GM18870 (cell line): ENCODE measurements at regions not wholly inside any gene's neighbourhood (a gene's known extent, or its start where the extent isn't known, plus 50 kb on each side); places are given as distances from the start of the nearest gene placed in this dataset.
"Not testable (repeated sequence)": the region's sequence is repeated elsewhere in the genome, so short reads cannot be mapped to it uniquely, and the experiment has no call there.

Experiments
- ATAC-seq: cut with Tn5 transposase; IDR thresholded peaks from one replicate; pipeline ENCODE4 v1.9.1; 2021; ENCODE audit warnings: moderate library complexity; ENCODE audit not compliant: unreplicated experiment

- no peak for ATAC-seq
Measured at GRCh38 chrX:113935518-113935917, 648.4 kb upstream of the HTR2C start.

- no peak for ATAC-seq
Measured at GRCh38 chrX:113933931-113934330, 650.0 kb upstream of the HTR2C start.

- ATAC-seq, result no peak
Measured at GRCh38 chrX:113929004-113929403, 654.9 kb upstream of the HTR2C start.

- ATAC-seq, result no peak
Measured at GRCh38 chrX:113920661-113921060, 663.2 kb upstream of the HTR2C start.

GRCh38 chrX:113919387-113919786 lies 664.5 kb upstream of the HTR2C start:
- ATAC-seq, result no peak

- ATAC-seq, result no peak
Measured at GRCh38 chrX:113906168-113906567, 677.7 kb upstream of the HTR2C start.

- ATAC-seq, result no peak
Measured at GRCh38 chrX:113892891-113893290, 691.0 kb upstream of the HTR2C start.

GRCh38 chrX:113892401-113892800 lies 691.5 kb upstream of the HTR2C start:
- ATAC-seq, result no peak

GRCh38 chrX:113873056-113873455 lies 710.8 kb upstream of the HTR2C start:
- no peak for ATAC-seq

GRCh38 chrX:113868711-113869110 lies 715.2 kb upstream of the HTR2C start:
- ATAC-seq, result no peak

GRCh38 chrX:113868177-113868576 lies 715.7 kb upstream of the HTR2C start:
- ATAC-seq, result no peak

GRCh38 chrX:113849408-113849807 lies 734.5 kb upstream of the HTR2C start:
- ATAC-seq, result no peak

- no peak for ATAC-seq
Measured at GRCh38 chrX:113833096-113834055, 750.5 kb upstream of the HTR2C start.

- ATAC-seq, result no peak
Measured at GRCh38 chrX:113828470-113828869, 755.4 kb upstream of the HTR2C start.

GRCh38 chrX:113818346-113818745 lies 765.5 kb upstream of the HTR2C start:
- no peak for ATAC-seq

GRCh38 chrX:113804819-113805218 lies 779.1 kb upstream of the HTR2C start:
- no peak for ATAC-seq

GRCh38 chrX:113804291-113804690 lies 779.6 kb upstream of the HTR2C start:
- no peak for ATAC-seq

- ATAC-seq, result no peak
Measured at GRCh38 chrX:113802837-113803236, 781.0 kb upstream of the HTR2C start.

GRCh38 chrX:113800955-113801354 lies 782.9 kb upstream of the HTR2C start:
- no peak for ATAC-seq

GRCh38 chrX:113793563-113793962 lies 790.3 kb upstream of the HTR2C start:
- no peak for ATAC-seq

- ATAC-seq, result no peak
Measured at GRCh38 chrX:113790987-113791386, 792.9 kb upstream of the HTR2C start.

GRCh38 chrX:113784754-113785153 lies 799.1 kb upstream of the HTR2C start:
- ATAC-seq, result not testable (repeated sequence)

- no peak for ATAC-seq
Measured at GRCh38 chrX:113770806-113771205, 813.1 kb upstream of the HTR2C start.
